ENCODE measurements at regions not wholly inside any gene's neighbourhood (a gene's known extent, or its start where the extent isn't known, plus 50 kb on each side); places are given as distances from the start of the nearest gene placed in this dataset.

DNA sequence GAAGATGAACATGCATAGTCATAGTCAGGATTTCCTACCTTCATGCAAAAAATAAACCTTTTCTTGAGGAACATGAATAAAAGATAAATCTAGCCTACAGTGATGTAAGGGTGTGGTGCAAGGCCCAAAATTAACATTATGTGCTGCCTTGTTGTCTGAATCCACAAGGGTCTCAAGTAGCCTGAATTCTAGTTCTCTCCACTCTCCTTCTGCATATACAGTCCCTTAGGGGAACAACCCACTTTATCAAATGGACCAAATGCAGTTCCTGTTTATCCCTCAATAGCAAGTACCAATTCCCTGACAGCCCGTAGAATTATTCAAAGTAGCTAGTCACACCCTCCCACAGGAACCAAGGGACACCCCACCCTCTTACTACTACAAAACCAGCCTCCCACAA is 284.0 kb downstream of the ZIC4 start:
- H3K36me3 ChIP-seq, result no peaks in the 10 kb centered on the region
- H3K9me3 ChIP-seq (ENCODE audit: severe bottlenecking), result no peaks in the 10 kb centered on the region
- H3K27me3 ChIP-seq (ENCODE audit: insufficient read depth, low read depth, severe bottlenecking), result no peaks in the 10 kb centered on the region
- H3K27ac ChIP-seq, result no peak overlapping the region
- H3K4me3 ChIP-seq (ENCODE audit: low read depth, low read length), result no peak overlapping the region
- TF ChIP-seq, protein P1, sequence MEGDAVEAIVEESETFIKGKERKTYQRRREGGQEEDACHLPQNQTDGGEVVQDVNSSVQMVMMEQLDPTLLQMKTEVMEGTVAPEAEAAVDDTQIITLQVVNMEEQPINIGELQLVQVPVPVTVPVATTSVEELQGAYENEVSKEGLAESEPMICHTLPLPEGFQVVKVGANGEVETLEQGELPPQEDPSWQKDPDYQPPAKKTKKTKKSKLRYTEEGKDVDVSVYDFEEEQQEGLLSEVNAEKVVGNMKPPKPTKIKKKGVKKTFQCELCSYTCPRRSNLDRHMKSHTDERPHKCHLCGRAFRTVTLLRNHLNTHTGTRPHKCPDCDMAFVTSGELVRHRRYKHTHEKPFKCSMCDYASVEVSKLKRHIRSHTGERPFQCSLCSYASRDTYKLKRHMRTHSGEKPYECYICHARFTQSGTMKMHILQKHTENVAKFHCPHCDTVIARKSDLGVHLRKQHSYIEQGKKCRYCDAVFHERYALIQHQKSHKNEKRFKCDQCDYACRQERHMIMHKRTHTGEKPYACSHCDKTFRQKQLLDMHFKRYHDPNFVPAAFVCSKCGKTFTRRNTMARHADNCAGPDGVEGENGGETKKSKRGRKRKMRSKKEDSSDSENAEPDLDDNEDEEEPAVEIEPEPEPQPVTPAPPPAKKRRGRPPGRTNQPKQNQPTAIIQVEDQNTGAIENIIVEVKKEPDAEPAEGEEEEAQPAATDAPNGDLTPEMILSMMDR (IDR thresholded peaks at IDR 0.05; ENCODE audit: low read depth, low read length), result no peak
- DNase-seq, result no peak

DNA sequence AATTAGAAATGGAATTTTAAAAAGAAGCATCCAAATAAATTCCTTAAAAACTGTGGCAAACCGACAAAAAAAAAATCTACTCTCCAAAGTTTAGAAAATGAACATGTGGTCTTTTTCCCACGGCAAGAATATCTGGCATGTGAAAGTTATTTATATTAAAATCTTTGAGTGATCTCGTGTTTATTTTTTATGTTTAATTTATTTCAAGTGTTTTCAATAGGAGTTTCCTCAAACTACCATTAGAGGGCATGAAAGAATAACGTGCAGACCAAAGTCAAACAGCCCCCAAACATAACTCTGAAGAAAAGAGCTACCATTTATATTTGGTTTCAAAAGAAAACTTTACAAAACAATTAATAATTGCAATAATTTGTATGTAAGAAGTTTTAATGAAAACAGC is 286.4 kb downstream of the ZIC4 start:
- Histone ChIP-seq H3K27me3 (ENCODE audit: insufficient read depth, low read depth, severe bottlenecking) (no peaks in the 10 kb centered on the region), H3K4me3 (ENCODE audit: low read depth, low read length) (no peak overlapping the region), H3K36me3 (no peaks in the 10 kb centered on the region), H3K9me3 (ENCODE audit: severe bottlenecking) (no peaks in the 10 kb centered on the region), H3K27ac (no peak overlapping the region)
- TF ChIP-seq, protein P1 (IDR thresholded peaks at IDR 0.05; ENCODE audit: low read depth, low read length), result 0 out of 2 replicates have a peak, but pooled peaks have one; percentile 16
- no peak for DNase-seq

DNA sequence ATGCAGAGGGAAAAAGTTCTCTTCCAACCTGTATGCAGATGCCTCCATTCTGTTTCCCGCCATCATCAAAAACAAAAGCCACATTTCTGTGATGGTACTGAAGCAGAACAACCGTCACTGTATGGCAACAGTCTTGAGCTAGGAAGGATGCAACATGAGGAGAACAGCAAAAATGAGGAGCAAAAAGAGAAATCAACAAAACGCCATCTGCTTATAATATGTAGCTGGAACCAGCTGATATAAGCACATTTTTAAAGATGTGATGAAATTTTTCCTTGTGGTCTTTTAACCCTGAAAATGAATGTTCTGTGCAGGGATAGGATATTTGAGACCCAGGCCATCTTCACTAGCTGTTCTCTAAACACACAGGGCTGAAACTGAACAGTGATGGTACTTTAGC is 287.0 kb downstream of the ZIC4 start:
- Histone ChIP-seq H3K9me3 (ENCODE audit: severe bottlenecking) (no peaks in the 10 kb centered on the region), H3K27me3 (ENCODE audit: insufficient read depth, low read depth, severe bottlenecking) (no peaks in the 10 kb centered on the region), H3K36me3 (no peaks in the 10 kb centered on the region), H3K4me3 (ENCODE audit: low read depth, low read length) (no peak overlapping the region), H3K27ac (no peak overlapping the region)
- TF ChIP-seq, protein P1 (IDR thresholded peaks at IDR 0.05; ENCODE audit: low read depth, low read length), result no peak
- DNase-seq, result no peak

DNA sequence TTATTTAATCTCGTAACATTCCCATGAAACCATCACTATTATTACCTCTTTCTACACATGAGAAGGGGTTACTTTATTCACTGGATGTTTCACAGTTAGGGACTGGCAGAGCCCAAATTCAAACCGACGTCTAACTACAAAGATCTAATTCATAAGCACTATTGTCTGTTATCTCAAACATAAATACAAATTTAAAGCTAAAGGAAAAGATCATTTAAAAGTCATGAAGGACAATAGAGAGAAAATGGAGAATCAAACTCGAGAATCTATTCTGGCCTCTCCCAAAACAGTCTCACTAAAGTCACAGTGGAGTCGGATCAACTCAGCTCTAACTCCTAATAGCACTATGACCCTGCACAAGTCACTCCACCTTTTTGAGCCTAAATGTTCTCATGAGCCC is 287.7 kb downstream of the ZIC4 start:
- Histone ChIP-seq H3K9me3 (ENCODE audit: severe bottlenecking) (no peaks in the 10 kb centered on the region), H3K36me3 (no peaks in the 10 kb centered on the region), H3K27ac (no peak overlapping the region), H3K27me3 (ENCODE audit: insufficient read depth, low read depth, severe bottlenecking) (no peaks in the 10 kb centered on the region), H3K4me3 (ENCODE audit: low read depth, low read length) (no peak overlapping the region)
- TF ChIP-seq, protein P1 (IDR thresholded peaks at IDR 0.05; ENCODE audit: low read depth, low read length), result no peak
- DNase-seq, result no peak

DNA sequence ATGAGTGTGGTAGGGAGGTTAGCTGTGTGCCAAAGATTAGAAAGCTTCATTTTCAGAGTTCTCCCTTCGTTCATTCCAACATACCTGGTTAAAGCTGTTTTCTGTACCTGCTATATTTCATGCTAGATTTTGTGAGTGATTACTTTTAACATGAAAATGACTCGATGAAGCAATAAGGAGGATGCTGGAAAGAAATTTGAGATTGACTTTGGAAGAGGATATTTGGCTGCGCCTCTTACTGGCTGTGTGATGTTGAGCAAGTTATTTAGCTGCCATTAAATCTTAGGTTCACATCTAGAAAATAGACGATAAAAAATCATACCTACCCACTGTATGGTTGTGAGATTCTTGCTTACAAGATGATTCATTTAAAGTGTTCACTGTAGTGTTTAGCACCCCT is 288.7 kb downstream of the ZIC4 start:
- Histone ChIP-seq H3K9me3 (ENCODE audit: severe bottlenecking) (no peaks in the 10 kb centered on the region), H3K27me3 (ENCODE audit: insufficient read depth, low read depth, severe bottlenecking) (no peaks in the 10 kb centered on the region), H3K4me3 (ENCODE audit: low read depth, low read length) (no peak overlapping the region), H3K36me3 (no peaks in the 10 kb centered on the region), H3K27ac (no peak overlapping the region)
- TF ChIP-seq, protein P1 (IDR thresholded peaks at IDR 0.05; ENCODE audit: low read depth, low read length), result no peak
- no peak for DNase-seq

DNA sequence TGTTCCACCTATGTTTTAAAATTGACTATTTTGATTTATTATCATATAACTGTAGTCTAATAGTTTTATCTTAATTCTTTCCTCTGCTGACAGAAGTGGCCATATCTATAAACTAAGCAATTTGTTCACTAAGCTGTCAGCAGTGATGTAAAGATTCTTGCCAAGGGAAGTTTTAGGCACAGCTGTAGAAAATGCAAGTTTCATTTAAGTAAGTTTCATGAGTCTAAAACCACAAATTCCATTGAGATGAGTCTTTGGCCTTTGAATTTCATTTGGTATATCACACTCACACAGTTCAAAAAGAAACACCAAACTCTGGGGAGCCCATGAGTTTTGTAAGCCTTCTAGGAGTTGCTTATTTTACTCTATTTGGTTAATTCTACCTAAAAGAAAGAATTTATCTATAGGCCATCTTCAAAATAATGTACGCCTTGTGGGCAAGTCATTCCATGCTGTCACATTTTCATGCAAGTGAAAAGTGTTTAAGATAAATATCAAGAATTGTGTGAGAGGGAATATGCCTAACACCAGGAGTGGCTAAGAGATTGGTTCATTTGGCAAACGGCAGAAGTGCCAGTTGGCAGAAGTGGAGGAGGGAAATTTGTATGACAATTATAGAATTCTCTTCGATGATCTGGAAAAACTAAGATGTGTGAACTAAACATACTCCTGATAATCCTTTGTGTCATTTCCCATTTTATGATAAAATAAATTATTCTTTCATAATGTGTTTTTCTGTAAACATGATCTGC is 292.9 kb downstream of the ZIC4 start:
- H3K27ac ChIP-seq, result no peak overlapping the region
- no peak overlapping the region for H3K4me3 ChIP-seq (ENCODE audit: low read depth, low read length)
- H3K9me3 ChIP-seq (ENCODE audit: severe bottlenecking), result no peaks in the 10 kb centered on the region
- TF ChIP-seq, protein P1 (IDR thresholded peaks at IDR 0.05; ENCODE audit: low read depth, low read length), result no peak
- H3K27me3 ChIP-seq (ENCODE audit: insufficient read depth, low read depth, severe bottlenecking), result no peaks in the 10 kb centered on the region
- DNase-seq, result no peak
- H3K36me3 ChIP-seq, result no peaks in the 10 kb centered on the region
